HEK293T (cell line): ENCODE measurements at regions not wholly inside any gene's neighbourhood (a gene's known extent, or its start where the extent isn't known, plus 50 kb on each side); places are given as distances from the start of the nearest gene placed in this dataset.

Experiments used
- CTCF ChIA-PET: fragments of 350-600 bp; formaldehyde crosslinking; extraction: SDS; loops from one replicate; lab custom pipeline; 2021; ENCODE audit warnings: antibody characterized with exemption, inconsistent platforms; lab: Yijun Ruan, JAX
- POLR2A ChIA-PET: fragments of 350-600 bp; formaldehyde crosslinking; extraction: SDS; loops from one replicate; lab custom pipeline; 2020; ENCODE audit warnings: antibody characterized with exemption, inconsistent platforms; lab: Yijun Ruan, JAX
- DNase-seq: peaks from one replicate; pipeline ENCODE4 v3.0.0; 2012; ENCODE audit warnings: mixed read lengths; ENCODE audit errors: extremely low spot score
- ARNT ChIP-seq: fragments of 450-650 bp; IDR thresholded peaks from 2 replicates; pipeline ENCODE4 v1.6.1; 2017; ENCODE audit warnings: mild to moderate bottlenecking
- BHLHE40 ChIP-seq: fragments of 450-650 bp; IDR thresholded peaks from 2 replicates; pipeline ENCODE4 v1.6.1; 2016; ENCODE audit warnings: mild to moderate bottlenecking, moderate library complexity, borderline replicate concordance
- CTBP1 ChIP-seq: fragments of 450-650 bp; IDR thresholded peaks from 2 replicates; pipeline ENCODE4 v1.6.1; 2016; ENCODE audit warnings: borderline replicate concordance
- ELF4 ChIP-seq: fragments of 450-650 bp; IDR thresholded peaks from 2 replicates; pipeline ENCODE4 v1.6.1; 2017; ENCODE audit warnings: antibody characterized with exemption
- FOXA1 ChIP-seq: fragments of 450-650 bp; IDR thresholded peaks from 2 replicates; pipeline ENCODE4 v1.6.1; 2016; ENCODE audit warnings: mild to moderate bottlenecking
- FOXK2 ChIP-seq: fragments of 450-650 bp; IDR thresholded peaks from 2 replicates; pipeline ENCODE4 v1.6.1; 2016; ENCODE audit warnings: mild to moderate bottlenecking
- FOXM1 ChIP-seq: fragments of 450-650 bp; IDR thresholded peaks from 2 replicates; pipeline ENCODE4 v1.6.1; 2017; ENCODE audit warnings: mild to moderate bottlenecking, borderline replicate concordance
- HDGF ChIP-seq: fragments of 450-650 bp; IDR thresholded peaks from 2 replicates; pipeline ENCODE4 v1.6.1; 2017; ENCODE audit warnings: antibody characterized with exemption, borderline replicate concordance
- L3MBTL2 ChIP-seq: fragments of 450-650 bp; conservative IDR thresholded peaks from 2 replicates; pipeline ENCODE4 v1.6.1; 2016; ENCODE audit warnings: mild to moderate bottlenecking
- LEF1 ChIP-seq: fragments of 450-650 bp; IDR thresholded peaks from 2 replicates; pipeline ENCODE4 v1.6.1; 2017; ENCODE audit warnings: mild to moderate bottlenecking, borderline replicate concordance
- NFRKB ChIP-seq: fragments of 450-650 bp; IDR thresholded peaks from 2 replicates; pipeline ENCODE4 v1.6.1; 2016; ENCODE audit warnings: mild to moderate bottlenecking, moderate library complexity
- PKNOX1 ChIP-seq: fragments of 450-650 bp; IDR thresholded peaks from 2 replicates; pipeline ENCODE4 v1.6.1; 2016
- SP1 ChIP-seq: fragments of 450-650 bp; IDR thresholded peaks from 2 replicates; pipeline ENCODE4 v1.6.1; 2017
- SUZ12 ChIP-seq: fragments of 450-650 bp; IDR thresholded peaks from 2 replicates; pipeline ENCODE4 v1.6.1; 2016; ENCODE audit warnings: mild to moderate bottlenecking
- TARDBP ChIP-seq: fragments of 450-650 bp; IDR thresholded peaks from 2 replicates; pipeline ENCODE4 v1.6.1; 2016
- ZNF384 ChIP-seq: fragments of 450-650 bp; IDR thresholded peaks from 2 replicates; pipeline ENCODE4 v1.6.1; 2016

- no peak for DNase-seq
- ChIA-PET CTCF (no interaction called here), POLR2A (no interaction called here)
- TF ChIP-seq FOXA1: no peak
- no peak for TF ChIP-seq HDGF
- TF ChIP-seq PKNOX1: no peak
- TF ChIP-seq CTBP1: no peak
Observed at GRCh38 chr21:16695074-16695473, 817.8 kb upstream of the CXADR start.

DNA sequence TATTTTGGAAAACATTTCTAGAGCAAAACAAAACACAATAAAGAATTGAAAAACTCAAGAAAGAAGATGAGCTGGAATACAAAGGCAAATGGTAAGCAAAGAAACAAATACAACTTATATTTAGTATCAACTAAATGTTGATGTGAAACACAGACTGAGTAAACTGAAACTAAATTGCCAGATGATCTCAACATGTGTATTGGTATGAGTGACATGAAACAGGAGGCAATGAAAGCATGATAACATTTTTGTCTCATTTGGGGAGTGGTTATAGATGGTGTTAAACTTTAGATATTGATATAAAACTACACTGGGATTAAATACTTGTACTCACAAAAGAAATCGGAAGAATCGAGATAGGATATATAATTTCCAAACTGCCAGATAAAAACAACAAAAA lies 805.6 kb upstream of the CXADR start:
- ChIA-PET POLR2A (no interaction called here), CTCF (no interaction called here)
- TF ChIP-seq LEF1 (no peak), NFRKB (no peak), L3MBTL2 (no peak), BHLHE40 (no peak), SP1 (no peak), TARDBP (no peak), FOXK2 (no peak), FOXA1 (no peak), CTBP1 (no peak)
- no peak for DNase-seq

DNA sequence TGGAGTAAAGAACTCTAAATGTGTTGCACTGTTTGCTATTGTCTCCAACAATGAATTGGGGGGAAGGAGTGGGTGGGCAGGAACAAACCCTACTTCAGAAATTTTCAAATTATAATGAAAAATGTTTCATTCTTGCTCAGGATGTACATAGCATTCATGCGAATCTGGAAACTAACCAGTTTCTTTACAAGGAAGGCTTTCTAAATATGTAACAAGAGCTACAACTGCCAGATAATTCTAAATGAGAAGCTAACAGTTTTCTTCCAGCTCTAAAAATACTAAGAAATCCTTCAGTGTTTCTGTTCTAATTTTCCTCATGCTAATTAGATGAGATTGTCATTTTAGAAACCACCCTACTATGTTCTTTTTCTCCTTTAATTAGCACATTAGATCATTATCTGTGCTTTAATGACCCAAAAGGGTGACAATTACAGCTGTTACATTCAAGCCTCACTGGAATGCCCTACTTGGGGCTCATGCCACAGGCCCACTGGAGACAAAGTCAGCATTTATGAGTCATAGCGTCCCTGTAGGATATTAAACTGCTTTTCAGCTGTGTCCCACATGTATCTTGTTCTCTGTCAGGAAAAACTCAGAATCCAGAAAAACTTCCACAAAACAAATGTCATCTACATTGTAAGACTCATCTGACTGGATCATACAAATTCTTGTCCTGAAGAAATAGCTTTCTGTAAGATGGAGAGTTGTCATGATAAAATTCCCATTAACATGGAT lies 804.6 kb upstream of the CXADR start:
- no peak for TF ChIP-seq SUZ12
- no peak for TF ChIP-seq PKNOX1
- no peak for TF ChIP-seq L3MBTL2
- no peak for TF ChIP-seq ZNF384
- TF ChIP-seq HDGF: no peak
- no peak for TF ChIP-seq LEF1
- no peak for TF ChIP-seq CTBP1
- TF ChIP-seq BHLHE40: no peak
- DNase-seq: no peak
- ChIA-PET POLR2A (no interaction called here), CTCF (no interaction called here)

DNA sequence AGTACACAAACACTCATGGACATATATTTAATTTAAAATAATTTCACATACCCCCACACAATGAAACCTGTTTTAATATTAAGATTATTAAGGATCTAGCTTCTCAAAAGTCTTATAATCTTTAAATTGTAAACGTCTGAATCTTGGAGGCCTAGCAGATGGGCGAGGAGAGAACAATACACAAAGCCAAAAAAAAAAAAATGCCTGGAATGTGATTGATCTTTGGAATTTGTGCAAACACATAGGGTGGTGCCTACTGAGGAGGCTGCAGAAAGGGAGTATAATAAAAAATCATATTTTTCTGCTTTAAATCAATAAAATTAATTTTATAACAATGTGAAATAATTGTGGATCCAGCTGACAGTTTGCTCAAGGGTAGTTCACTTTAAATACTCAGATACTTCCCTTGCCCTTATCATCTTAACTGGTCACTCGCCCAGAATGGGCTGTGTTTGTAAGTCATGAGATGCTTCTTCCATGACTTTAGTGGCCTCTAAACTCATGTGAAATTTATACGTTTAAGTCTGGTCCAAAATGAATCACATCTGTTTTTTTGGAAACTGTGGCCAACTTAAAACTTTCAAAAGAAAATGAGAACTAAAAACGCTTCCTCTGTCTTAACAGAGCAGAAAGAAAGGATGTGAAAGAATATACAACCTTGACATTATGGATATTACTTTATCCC lies 802.8 kb upstream of the CXADR start:
- ChIA-PET CTCF (no interaction called here), POLR2A (no interaction called here)
- TF ChIP-seq ELF4 (no peak), BHLHE40 (no peak), ARNT (no peak), FOXM1 (no peak), SUZ12 (no peak), PKNOX1 (no peak), LEF1 (no peak), FOXA1 (no peak), NFRKB (no peak), L3MBTL2 (no peak)
- DNase-seq: no peak

GRCh38 chr21:16711757-16712156 lies 801.1 kb upstream of the CXADR start:
- no peak for DNase-seq
- ChIA-PET CTCF (no interaction called here), POLR2A (no interaction called here)
- TF ChIP-seq BHLHE40 (no peak), TARDBP (no peak), FOXK2 (no peak), SP1 (no peak), CTBP1 (no peak), LEF1 (no peak), FOXA1 (no peak), FOXM1 (no peak), HDGF (no peak), ARNT (no peak)

DNA sequence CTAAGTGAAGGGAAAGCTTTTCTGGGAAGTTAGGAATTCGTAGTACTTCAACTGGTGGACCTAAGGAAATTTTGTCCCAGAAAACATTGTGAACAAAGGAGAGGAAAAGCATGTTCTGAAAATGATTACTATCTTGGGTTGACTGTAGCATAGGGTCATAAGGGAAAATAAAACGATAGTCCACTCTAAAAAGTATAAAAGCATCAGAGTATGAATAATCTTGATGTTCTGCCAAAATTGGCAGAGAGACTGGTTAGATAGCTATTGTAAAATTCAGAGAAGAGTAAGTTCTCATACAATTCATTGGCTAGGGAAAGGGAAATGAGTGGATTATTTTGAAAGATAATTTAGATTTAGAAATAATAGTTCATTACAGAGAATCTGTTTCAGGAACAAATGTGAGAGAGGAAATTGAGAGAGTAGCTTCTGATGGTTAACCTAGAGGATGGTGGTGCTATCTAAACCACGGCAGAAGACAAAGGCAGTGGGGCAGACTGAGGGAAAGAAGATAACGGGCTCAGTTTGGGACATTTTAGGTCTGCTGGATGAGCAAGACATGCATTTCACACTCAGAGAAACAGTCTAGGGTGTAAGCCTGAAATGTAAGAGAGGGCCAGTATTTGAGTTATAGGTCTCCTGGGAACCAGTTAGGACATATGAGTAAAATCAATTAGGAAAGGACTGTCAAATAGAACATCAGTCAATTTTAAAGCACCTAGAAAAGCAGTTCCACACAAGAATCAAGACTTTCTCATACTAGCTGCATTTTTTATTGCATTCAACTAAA lies 799.3 kb upstream of the CXADR start:
- DNase-seq: no peak
- CTCF ChIA-PET: no interaction called here
- no peak for TF ChIP-seq L3MBTL2
- TF ChIP-seq ARNT: no peak
- no peak for TF ChIP-seq FOXA1
- TF ChIP-seq BHLHE40: no peak
- no peak for TF ChIP-seq HDGF
- TF ChIP-seq TARDBP: no peak
- no peak for TF ChIP-seq FOXK2
- no peak for TF ChIP-seq SUZ12
- no peak for TF ChIP-seq ELF4
- no peak for TF ChIP-seq CTBP1
- TF ChIP-seq NFRKB: no peak
- no peak for TF ChIP-seq SP1
- no peak for TF ChIP-seq ZNF384
- no peak for TF ChIP-seq FOXM1
- no peak for TF ChIP-seq PKNOX1
- no peak for TF ChIP-seq LEF1
- POLR2A ChIA-PET: no interaction called here
